HG02970 (cell line): ENCODE measurements at regions not wholly inside any gene's neighbourhood (a gene's known extent, or its start where the extent isn't known, plus 50 kb on each side); places are given as distances from the start of the nearest gene placed in this dataset.

Source experiments
- ATAC-seq: cut with Tn5 transposase; IDR thresholded peaks from one replicate; pipeline ENCODE4 v1.9.1; 2021; ENCODE audit warnings: mild to moderate bottlenecking, moderate library complexity, moderate number of reproducible peaks; ENCODE audit not compliant: unreplicated experiment, low FRiP score

GRCh38 chr13:97627566-97627965 lies 193.6 kb downstream of the RAP2A start:
- no peak for ATAC-seq

DNA sequence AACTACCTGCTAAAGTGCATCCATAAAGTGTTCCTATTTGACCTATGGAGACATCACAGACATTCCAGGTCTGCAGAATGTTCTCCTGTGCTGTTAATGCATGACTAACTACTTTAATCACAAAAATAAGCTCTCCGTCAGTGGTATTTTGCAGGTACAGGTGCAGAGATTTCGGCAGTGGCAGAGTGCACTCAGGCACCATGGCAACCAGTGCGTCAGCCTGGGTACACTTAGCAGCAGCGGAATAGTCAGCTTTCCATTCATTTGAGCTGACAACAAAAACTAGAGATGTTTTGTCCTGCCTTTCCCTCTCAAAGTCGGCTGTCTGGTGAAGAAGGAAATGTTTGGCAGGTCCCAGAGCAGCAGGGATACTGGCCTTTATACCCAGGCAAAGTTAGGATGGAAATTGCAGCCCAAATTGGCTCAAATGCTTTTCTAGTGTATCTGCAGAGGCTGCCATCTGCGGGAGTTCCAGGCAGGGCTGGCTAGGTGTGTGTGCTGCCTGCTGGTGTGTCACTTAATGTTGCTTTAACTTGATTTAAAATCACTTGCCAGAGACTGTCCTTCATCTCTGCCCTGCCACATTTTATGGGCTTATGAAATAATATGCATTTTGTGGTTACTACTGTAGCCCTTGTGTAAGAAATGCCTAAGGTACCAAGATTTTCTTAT lies 195.8 kb downstream of the RAP2A start:
- ATAC-seq: no peak

DNA sequence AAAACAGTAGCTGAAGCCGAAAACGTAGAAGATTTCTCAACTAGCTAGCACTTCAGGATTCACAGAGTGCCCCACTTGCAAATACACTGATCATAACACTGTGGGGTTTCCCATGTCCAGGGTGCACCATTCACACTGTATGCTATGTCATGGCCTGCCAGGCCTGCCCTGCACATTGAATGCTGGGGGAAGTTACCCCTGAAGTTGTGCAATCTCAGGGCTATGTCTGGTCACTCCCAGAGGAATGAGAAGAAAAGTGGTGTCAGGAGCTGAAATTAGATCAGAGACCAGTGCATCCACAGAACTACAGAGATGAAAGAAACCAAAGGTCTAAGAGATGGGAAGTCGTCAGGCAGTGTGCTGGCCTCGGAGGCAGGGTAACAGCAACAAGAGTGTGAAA lies 196.8 kb downstream of the RAP2A start:
- no peak for ATAC-seq

GRCh38 chr13:97631158-97631557 lies 197.2 kb downstream of the RAP2A start:
- ATAC-seq: no peak

DNA sequence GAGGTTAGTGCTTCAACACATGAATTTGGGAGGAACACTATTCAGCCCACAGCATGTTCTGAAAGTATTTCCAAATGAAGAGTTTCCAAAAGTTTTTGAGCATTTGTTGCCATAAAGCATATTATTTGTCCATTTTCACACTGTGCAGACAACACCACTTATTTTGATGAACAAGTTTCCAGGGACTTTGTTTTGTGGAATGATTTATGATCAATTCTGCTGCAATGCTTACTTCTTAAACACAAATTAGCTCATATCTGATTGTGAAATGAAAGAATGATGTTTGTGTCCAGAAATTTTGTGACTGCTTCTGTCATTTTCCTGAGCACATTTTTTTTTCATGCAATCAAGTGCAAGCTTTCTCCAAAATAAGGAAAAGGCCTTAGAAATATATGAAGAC lies 205.3 kb downstream of the RAP2A start:
- ATAC-seq: no peak

- ATAC-seq: no peak
These were observed 206.3 kb downstream of the RAP2A start for GRCh38 chr13:97640268-97640667.

DNA sequence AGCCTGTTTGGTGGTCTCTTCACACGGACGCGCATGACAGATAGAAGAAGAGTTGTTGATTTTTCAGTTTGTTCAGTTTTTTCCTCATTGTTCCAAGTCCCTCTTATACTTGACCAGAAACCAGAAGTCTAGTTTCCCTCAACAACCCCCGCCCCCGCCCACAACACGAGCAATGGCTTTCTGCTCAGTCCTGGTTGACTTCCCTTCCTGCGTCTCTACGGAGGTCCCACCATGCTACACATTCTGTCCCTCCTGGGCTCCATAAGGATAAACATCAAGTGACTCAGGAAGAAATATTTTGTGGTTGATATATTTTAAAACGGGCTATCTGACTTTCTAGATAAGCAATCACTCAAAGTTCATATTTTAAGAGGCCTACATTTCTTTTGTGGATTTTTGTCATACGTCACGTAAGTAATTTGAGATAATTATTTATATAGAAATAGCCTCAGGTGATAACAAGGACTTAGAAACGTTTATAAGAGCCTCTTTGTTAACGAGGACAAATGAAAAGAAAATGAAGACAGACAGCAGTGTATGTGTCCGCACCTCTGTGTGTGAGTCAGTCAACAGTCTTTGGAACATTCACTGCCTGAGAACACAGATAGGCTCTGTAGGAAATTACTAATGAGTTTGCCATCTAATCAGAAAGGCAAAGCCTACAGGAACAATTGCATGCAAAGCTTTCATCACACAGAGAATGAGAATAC lies 214.4 kb downstream of the RAP2A start:
- no peak for ATAC-seq

DNA sequence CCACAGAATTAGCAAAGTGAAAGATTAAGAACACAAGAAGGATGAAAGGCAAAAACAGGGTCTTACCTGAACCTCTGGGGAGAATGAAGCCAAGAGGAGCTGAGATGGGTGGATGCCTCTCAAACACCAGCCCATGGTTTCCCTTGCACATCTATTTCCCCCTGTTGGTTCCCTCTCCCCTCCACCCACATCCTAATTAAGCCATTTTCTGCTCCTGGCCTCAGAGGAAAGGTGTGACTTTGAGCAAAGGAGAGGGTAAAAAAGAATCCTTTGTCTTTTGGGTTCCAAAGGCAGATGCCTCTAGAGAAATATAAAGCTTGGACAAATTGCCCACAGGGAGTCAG lies 214.9 kb downstream of the RAP2A start:
- ATAC-seq: no peak

- no peak for ATAC-seq
These were observed 219.6 kb downstream of the RAP2A start for GRCh38 chr13:97653443-97654140.

- no peak for ATAC-seq
These were observed 220.3 kb downstream of the RAP2A start for GRCh38 chr13:97654236-97654635.

- ATAC-seq: no peak
These were observed 224.6 kb downstream of the RAP2A start for GRCh38 chr13:97658556-97658955.

DNA sequence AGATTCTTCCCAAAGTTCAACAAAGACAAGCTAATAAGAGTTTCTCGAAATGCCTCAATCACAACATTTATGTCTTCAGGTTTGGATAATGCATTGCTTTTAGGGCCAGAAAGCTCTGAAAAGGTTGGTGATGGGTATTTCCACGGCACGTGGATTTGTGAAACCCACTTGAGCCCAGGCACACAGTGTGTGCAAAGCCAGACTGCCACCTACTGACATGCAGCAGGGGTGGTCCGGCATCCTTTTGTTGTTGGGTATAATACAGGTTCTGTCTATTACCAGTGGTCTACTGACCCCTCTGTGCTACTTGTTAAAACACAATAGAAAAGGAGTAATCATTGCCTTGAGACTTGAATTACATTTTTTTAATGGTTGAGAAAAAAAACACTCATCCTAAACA lies 225.6 kb downstream of the RAP2A start:
- ATAC-seq: no peak

DNA sequence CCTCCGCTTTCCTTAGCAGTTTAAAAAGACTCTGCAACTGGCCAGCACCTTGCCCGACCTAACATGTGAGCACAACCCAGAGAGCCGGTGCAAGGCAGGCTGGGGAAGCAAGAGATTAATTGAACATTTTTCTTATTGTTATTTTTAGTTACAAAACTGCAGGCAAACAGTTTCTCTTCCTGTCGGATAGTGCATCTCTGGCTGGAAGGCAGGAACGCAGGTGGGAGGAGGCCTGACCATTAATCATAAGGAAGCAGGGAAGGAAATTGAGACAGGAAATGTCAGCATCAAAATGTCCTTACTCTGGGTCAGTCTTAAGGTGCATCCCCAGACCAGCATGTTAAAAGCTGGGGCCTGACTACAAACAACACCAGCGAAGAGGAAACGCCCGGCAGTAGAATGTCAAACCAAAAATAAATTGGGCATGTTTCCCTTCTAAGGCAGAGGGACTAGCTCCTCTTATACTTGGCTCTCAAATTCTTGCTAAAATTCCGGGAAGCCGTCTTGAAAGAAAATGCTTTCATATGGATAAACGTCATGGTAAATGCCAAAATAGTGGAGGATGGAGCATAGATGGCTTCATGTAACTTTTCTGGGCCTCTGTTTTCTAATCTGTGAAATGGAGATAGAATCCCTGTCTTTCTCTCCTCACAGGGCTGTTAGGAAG lies 226.8 kb downstream of the RAP2A start:
- ATAC-seq: no peak

DNA sequence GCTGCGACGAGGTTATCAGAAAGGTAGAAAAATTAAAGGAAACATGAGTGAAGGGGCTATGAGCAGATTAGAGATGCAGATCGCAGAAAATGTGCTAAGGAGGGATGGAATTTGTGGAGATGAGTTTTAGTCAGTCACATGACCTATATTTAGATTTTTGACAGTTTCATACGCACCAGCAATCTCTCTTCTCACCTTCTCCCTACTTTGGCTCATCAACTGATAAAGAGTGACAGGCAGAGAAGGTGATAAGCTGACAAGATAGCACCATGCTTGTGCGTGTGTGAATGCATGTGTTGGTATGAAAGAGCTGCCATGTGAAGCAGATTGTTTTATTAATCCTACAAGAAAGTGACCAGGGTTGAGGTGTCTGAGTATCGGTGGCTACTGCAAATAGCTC lies 252.6 kb downstream of the RAP2A start:
- no peak for ATAC-seq

DNA sequence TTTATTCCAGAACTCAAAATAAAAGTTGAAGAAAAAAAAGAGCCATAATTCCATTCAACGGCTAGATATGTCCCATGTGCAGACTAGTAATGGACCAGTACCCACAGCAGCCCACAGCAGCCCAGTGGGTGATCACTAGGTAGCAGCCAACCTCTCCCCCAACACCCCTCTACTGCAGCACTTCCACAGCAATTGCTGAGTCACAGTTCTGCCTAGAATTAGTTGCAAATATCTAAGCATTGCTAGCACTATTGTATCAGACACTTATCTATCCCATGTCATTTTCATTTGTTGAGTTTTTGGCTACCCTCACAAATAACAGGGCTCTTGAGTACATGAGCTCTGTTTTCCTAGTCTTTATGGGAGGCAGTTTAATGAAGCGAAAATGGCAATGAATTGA lies 258.7 kb downstream of the RAP2A start:
- no peak for ATAC-seq

GRCh38 chr13:97695684-97696083 lies 257.8 kb upstream of the IPO5 start:
- ATAC-seq: no peak

GRCh38 chr13:97696921-97697320 lies 256.6 kb upstream of the IPO5 start:
- no peak for ATAC-seq

DNA sequence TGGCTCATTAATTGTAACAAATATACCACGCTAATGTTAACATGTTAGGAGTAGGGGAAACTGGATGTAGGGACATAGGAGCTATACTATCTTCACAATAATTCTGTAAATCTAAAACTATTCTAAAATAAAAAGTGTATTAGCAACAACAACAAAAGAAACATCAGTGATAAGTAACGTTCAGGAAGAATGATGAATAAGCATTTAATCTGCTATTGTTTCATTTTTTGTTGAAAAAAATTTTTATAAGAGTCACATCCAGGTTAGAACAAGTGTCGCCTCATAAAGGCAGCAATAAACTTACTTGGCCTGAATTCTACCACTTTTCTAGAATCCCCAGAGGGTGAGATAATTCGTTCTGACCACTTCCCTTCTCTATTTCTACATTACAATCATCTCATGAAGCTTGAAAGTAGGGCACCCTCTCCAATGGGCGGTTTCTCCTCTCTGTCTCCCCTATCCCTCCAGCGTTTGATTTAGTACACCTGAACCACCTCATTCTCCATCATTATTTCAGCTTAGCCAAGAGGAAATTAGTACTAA lies 253.1 kb upstream of the IPO5 start:
- ATAC-seq: no peak

DNA sequence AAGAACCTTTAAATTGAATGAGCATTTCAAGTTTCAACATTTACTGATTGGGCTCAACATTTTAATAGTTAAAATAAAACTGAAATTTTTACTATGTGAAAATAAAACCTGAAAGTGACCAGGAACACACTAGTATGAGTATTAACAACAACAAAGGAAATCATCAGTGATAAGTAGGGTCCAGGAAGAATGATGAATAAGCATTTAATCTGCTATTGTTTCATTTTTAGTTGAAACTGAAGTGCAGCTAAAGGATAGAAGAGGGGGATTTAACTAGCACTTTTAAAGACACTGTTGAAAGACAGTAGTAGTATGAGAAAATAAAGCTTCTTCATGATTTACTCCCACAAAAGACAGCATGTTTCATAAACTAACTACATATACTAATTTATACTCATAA lies 250.9 kb upstream of the IPO5 start:
- no peak for ATAC-seq

DNA sequence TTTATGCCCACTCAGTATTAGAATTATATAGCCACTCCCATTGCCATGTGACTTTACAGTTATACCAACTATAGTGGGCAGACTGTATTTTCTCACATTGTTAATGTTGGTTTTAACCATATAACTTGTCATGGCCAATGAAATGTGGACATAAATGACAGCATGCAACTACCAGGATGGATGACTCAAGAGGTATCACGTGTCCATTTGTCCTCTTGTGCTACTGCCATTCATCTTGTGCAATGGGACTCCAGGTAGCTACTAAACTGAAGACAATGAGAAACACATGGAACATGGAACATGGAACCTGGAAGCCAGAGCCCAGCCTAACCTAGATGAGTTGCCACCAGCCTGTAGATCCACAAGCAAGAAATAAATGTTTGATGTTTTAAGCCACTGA lies 242.7 kb upstream of the IPO5 start:
- ATAC-seq: no peak

GRCh38 chr13:97712770-97713169 lies 240.7 kb upstream of the IPO5 start:
- ATAC-seq: no peak
